ENCODE measurements at regions not wholly inside any gene's neighbourhood (a gene's known extent, or its start where the extent isn't known, plus 50 kb on each side); places are given as distances from the start of the nearest gene placed in this dataset.

- peaks cover 15% of the 10 kb centered on the region for H3K4me1 Mint-ChIP-seq (ENCODE audit: low read depth)
- no peaks in the 10 kb centered on the region for H3K36me3 Mint-ChIP-seq (ENCODE audit: low read depth)
- H3K27me3 Mint-ChIP-seq (ENCODE audit: low read depth): no peaks in the 10 kb centered on the region
- H3K27ac Mint-ChIP-seq (ENCODE audit: unreplicated experiment): no peak overlapping the region
- TF ChIP-seq, protein P1, sequence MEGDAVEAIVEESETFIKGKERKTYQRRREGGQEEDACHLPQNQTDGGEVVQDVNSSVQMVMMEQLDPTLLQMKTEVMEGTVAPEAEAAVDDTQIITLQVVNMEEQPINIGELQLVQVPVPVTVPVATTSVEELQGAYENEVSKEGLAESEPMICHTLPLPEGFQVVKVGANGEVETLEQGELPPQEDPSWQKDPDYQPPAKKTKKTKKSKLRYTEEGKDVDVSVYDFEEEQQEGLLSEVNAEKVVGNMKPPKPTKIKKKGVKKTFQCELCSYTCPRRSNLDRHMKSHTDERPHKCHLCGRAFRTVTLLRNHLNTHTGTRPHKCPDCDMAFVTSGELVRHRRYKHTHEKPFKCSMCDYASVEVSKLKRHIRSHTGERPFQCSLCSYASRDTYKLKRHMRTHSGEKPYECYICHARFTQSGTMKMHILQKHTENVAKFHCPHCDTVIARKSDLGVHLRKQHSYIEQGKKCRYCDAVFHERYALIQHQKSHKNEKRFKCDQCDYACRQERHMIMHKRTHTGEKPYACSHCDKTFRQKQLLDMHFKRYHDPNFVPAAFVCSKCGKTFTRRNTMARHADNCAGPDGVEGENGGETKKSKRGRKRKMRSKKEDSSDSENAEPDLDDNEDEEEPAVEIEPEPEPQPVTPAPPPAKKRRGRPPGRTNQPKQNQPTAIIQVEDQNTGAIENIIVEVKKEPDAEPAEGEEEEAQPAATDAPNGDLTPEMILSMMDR (IDR thresholded peaks at IDR 0.05): no peak
- no peaks in the 10 kb centered on the region for H3K9me3 Mint-ChIP-seq (ENCODE audit: low read depth)
- no peak overlapping the region for H3K4me3 Mint-ChIP-seq (ENCODE audit: unreplicated experiment)
- no peak for DNase-seq (ENCODE audit: low spot score)
These were observed 512.6 kb upstream of the CBLB start for GRCh38 chr3:106381286-106381938.

- no peaks in the 10 kb centered on the region for H3K9me3 Mint-ChIP-seq (ENCODE audit: low read depth)
- H3K4me1 Mint-ChIP-seq (ENCODE audit: low read depth): peaks cover 15% of the 10 kb centered on the region
- TF ChIP-seq, protein P1 (IDR thresholded peaks at IDR 0.05): no peak
- DNase-seq (ENCODE audit: low spot score): no peak
- no peak overlapping the region for H3K4me3 Mint-ChIP-seq (ENCODE audit: unreplicated experiment)
- no peaks in the 10 kb centered on the region for H3K36me3 Mint-ChIP-seq (ENCODE audit: low read depth)
- no peaks in the 10 kb centered on the region for H3K27me3 Mint-ChIP-seq (ENCODE audit: low read depth)
- no peak overlapping the region for H3K27ac Mint-ChIP-seq (ENCODE audit: unreplicated experiment)
These were observed 513.1 kb upstream of the CBLB start for GRCh38 chr3:106381939-106382335.

- Mint-ChIP-seq H3K9me3 (ENCODE audit: low read depth) (no peaks in the 10 kb centered on the region), H3K27ac (ENCODE audit: unreplicated experiment) (no peak overlapping the region), H3K4me3 (ENCODE audit: unreplicated experiment) (no peak overlapping the region), H3K36me3 (ENCODE audit: low read depth) (no peaks in the 10 kb centered on the region), H3K27me3 (ENCODE audit: low read depth) (no peaks in the 10 kb centered on the region), H3K4me1 (ENCODE audit: low read depth) (no peaks in the 10 kb centered on the region)
- no peak for DNase-seq (ENCODE audit: low spot score)
- TF ChIP-seq, protein P1 (IDR thresholded peaks at IDR 0.05): no peak
These were observed 517.2 kb upstream of the CBLB start for GRCh38 chr3:106386050-106386449.

DNA sequence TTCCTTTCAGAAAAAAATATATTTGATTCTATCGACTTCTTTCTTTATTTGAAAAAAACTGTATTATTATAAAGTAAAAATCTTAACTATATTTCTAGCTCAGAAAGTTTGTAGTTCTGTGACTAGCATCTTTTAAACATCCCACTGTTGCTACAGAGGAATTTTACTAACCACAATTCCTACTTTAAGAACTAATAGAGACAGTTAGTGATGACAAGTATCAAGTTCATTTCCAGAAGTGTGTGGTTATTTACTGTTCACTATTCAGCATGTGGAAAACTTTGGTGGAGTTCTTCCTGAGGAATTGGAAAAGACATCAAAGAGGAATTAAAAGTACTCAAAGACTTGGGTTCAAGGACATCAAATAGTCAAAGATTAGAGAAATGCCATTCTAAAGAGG is 524.1 kb upstream of the CBLB start:
- Mint-ChIP-seq H3K27me3 (ENCODE audit: low read depth) (no peaks in the 10 kb centered on the region), H3K27ac (ENCODE audit: unreplicated experiment) (no peak overlapping the region), H3K4me3 (ENCODE audit: unreplicated experiment) (no peak overlapping the region), H3K36me3 (ENCODE audit: low read depth) (no peaks in the 10 kb centered on the region), H3K9me3 (ENCODE audit: low read depth) (no peaks in the 10 kb centered on the region), H3K4me1 (ENCODE audit: low read depth) (peaks cover 2% of the 10 kb centered on the region)
- TF ChIP-seq, protein P1 (IDR thresholded peaks at IDR 0.05): no peak
- no peak for DNase-seq (ENCODE audit: low spot score)

GRCh38 chr3:106397006-106397405 is 528.2 kb upstream of the CBLB start:
- Mint-ChIP-seq H3K9me3 (ENCODE audit: low read depth) (no peaks in the 10 kb centered on the region), H3K4me1 (ENCODE audit: low read depth) (peaks cover 12% of the 10 kb centered on the region), H3K27me3 (ENCODE audit: low read depth) (no peaks in the 10 kb centered on the region), H3K27ac (ENCODE audit: unreplicated experiment) (no peak overlapping the region), H3K36me3 (ENCODE audit: low read depth) (no peaks in the 10 kb centered on the region), H3K4me3 (ENCODE audit: unreplicated experiment) (no peak overlapping the region)
- DNase-seq (ENCODE audit: low spot score): no peak
- TF ChIP-seq, protein P1 (IDR thresholded peaks at IDR 0.05): no peak

All from chondrocyte (in vitro differentiated cells).